SK-N-SH (cell line): ENCODE measurements at regions not wholly inside any gene's neighbourhood (a gene's known extent, or its start where the extent isn't known, plus 50 kb on each side); places are given as distances from the start of the nearest gene placed in this dataset.

Source experiments
- CTCF ChIA-PET: fragments of 300-600, 350-600 bp; formaldehyde crosslinking; extraction: SDS; loops from one replicate; lab custom pipeline; 2021; lab: Yijun Ruan, JAX
- POLR2A ChIA-PET: fragments of 350-600 bp; sonication (Branson Sonifier 250); formaldehyde crosslinking; extraction: SDS; loops from one replicate; lab custom pipeline; 2020; ENCODE audit warnings: antibody characterized with exemption, inconsistent platforms; lab: Yijun Ruan, JAX
- DNase-seq: peaks from one replicate; pipeline ENCODE4 v3.0.0; 2012
- H2AFZ ChIP-seq: fragments of 200-600 bp; sonication (generic); 2 replicates; pipeline ENCODE4 v1.8.1; 2016; ENCODE audit warnings: antibody characterized with exemption, mild to moderate bottlenecking, low read depth
- H3F3A ChIP-seq: fragments of 200-600 bp; sonication (generic); replicated peaks from 2 replicates; pipeline ENCODE3; 2016; ENCODE audit warnings: antibody characterized with exemption, mild to moderate bottlenecking; ENCODE audit not compliant: insufficient read depth
- H3K27ac ChIP-seq, 2 experiments: fragments of 200-500 bp in 1 of 2; fragments of 200-600 bp in 1 of 2; sonication (Bioruptor generic) in 1 of 2; sonication (generic), shearing (Covaris generic) in 1 of 2; 2 replicates each; pipeline versions ENCODE4 v1.5.1 to v1.6.1; 2014 to 2016; ENCODE audit warnings: low read depth in 2 of 2, inconsistent platforms in 1 of 2, low read length in 1 of 2, mild to moderate bottlenecking in 1 of 2, mixed read lengths in 1 of 2
- H3K27me3 ChIP-seq: fragments of 200-600 bp; sonication (generic), shearing (Covaris generic); 2 replicates; pipeline ENCODE4 v1.6.1; 2016; ENCODE audit warnings: mixed run types; ENCODE audit not compliant: insufficient read depth
- H3K36me3 ChIP-seq, 2 experiments: fragments of 200-500 bp in 1 of 2; fragments of 200-600 bp in 1 of 2; sonication (Bioruptor generic) in 1 of 2; sonication (generic) in 1 of 2; replicated peaks in 1 of 2; 2 replicates each; pipeline versions ENCODE3 to v1.5.1; 2014 to 2016; ENCODE audit warnings: low read length in 1 of 2, mild to moderate bottlenecking in 1 of 2; ENCODE audit not compliant: insufficient read depth in 2 of 2, control insufficient read depth in 1 of 2
- H3K4me1 ChIP-seq, 2 experiments: fragments of 200-500 bp in 1 of 2; fragments of 200-600 bp in 1 of 2; sonication (Bioruptor generic) in 1 of 2; sonication (generic), shearing (Covaris generic) in 1 of 2; 2 replicates each; pipeline versions ENCODE4 v1.5.1 to v1.6.1; 2014 to 2016; ENCODE audit warnings: low read depth in 1 of 2, low read length in 1 of 2, mixed run types in 1 of 2; ENCODE audit not compliant: insufficient read depth in 2 of 2, control insufficient read depth in 1 of 2
- H3K4me2 ChIP-seq: fragments of 200-600 bp; sonication (generic), shearing (Covaris generic); 2 replicates; pipeline ENCODE4 v1.6.1; 2017; ENCODE audit warnings: mixed run types
- H3K4me3 ChIP-seq, 2 experiments: fragments of 200-500 bp in 1 of 2; fragments of 200-600 bp in 1 of 2; sonication (Bioruptor generic) in 1 of 2; sonication (generic), shearing (Covaris generic) in 1 of 2; 2 replicates each; pipeline versions ENCODE4 v1.5.1 to v1.8.1; 2014 to 2016; ENCODE audit warnings: low read depth in 2 of 2, inconsistent platforms in 1 of 2, low read length in 1 of 2, mild to moderate bottlenecking in 1 of 2, mixed read lengths in 1 of 2, moderate library complexity in 1 of 2
- H3K79me2 ChIP-seq: fragments of 200-600 bp; sonication (generic); 2 replicates; pipeline ENCODE4 v1.8.1; 2017; ENCODE audit warnings: mild to moderate bottlenecking; ENCODE audit not compliant: insufficient read depth
- H3K9ac ChIP-seq: fragments of 200-600 bp; sonication (generic); 2 replicates; pipeline ENCODE4 v1.6.1; 2017; ENCODE audit warnings: mixed run types
- H3K9me2 ChIP-seq: fragments of 200-600 bp; sonication (generic); 2 replicates; pipeline ENCODE4 v1.6.1; 2017; ENCODE audit warnings: mixed run types
- H3K9me3 ChIP-seq: fragments of 200-600 bp; sonication (generic); 2 replicates; pipeline ENCODE4 v1.6.1; 2017; ENCODE audit warnings: mixed run types, mild to moderate bottlenecking, moderate library complexity
- H4K20me1 ChIP-seq: fragments of 200-600 bp; sonication (generic); 2 replicates; pipeline ENCODE4 v1.6.1; 2017; ENCODE audit warnings: mild to moderate bottlenecking, mixed run types; ENCODE audit not compliant: insufficient read depth
- CHD2 ChIP-seq: fragments of 150-350 bp; IDR thresholded peaks from 2 replicates; pipeline ENCODE4 v1.6.1; 2018; ENCODE audit warnings: low read length; ENCODE audit not compliant: partially characterized antibody
- EZH2phosphoT487 ChIP-seq: fragments of 200-600 bp; sonication (generic); IDR thresholded peaks from 2 replicates; pipeline ENCODE4 v1.6.1; 2017; ENCODE audit warnings: low read depth, mixed run types, mild to moderate bottlenecking, antibody characterized with exemption, moderate library complexity, borderline replicate concordance
- FOXJ3 ChIP-seq: sonication (generic); formaldehyde crosslinking; IDR thresholded peaks from 2 replicates; pipeline ENCODE4 v1.5.1; 2020; ENCODE audit warnings: mild to moderate bottlenecking, missing genetic modification reagents
- FOXM1 ChIP-seq: IDR thresholded peaks from 2 replicates; pipeline ENCODE4 v1.4.0; 2012; ENCODE audit warnings: low read depth, mild to moderate bottlenecking
- GABPA ChIP-seq: IDR thresholded peaks from 2 replicates; pipeline ENCODE4 v1.4.0; 2012; ENCODE audit warnings: low read depth, mild to moderate bottlenecking
- GATA2 ChIP-seq: sonication (generic); formaldehyde crosslinking; IDR thresholded peaks from 2 replicates; pipeline ENCODE4 v1.5.0; 2020; ENCODE audit warnings: mild to moderate bottlenecking, missing genetic modification reagents
- MAX ChIP-seq: IDR thresholded peaks from 2 replicates; pipeline ENCODE4 v1.4.0; 2012; ENCODE audit warnings: low read depth
- MEF2A ChIP-seq: IDR thresholded peaks from 2 replicates; pipeline ENCODE4 v1.4.0; 2012; ENCODE audit warnings: low read depth, borderline replicate concordance
- NFIC ChIP-seq: IDR thresholded peaks from 2 replicates; pipeline ENCODE4 v1.4.0; 2012; ENCODE audit warnings: borderline replicate concordance
- NRF1 ChIP-seq: IDR thresholded peaks from 2 replicates; pipeline ENCODE4 v1.6.1; 2012; ENCODE audit warnings: low read depth, mild to moderate bottlenecking, low read length
- PBX3 ChIP-seq: IDR thresholded peaks from 2 replicates; pipeline ENCODE4; 2012
- POLR2AphosphoS5 ChIP-seq: IDR thresholded peaks from 2 replicates; pipeline ENCODE4 v1.6.1; 2012; ENCODE audit warnings: low read depth, low read length
- RAD21 ChIP-seq: IDR thresholded peaks from 2 replicates; pipeline ENCODE4 v1.6.1; 2012; ENCODE audit warnings: mild to moderate bottlenecking, low read length
- RXRA ChIP-seq: IDR thresholded peaks from 2 replicates; pipeline ENCODE4 v1.4.0; 2012; ENCODE audit warnings: low read depth, mild to moderate bottlenecking, borderline replicate concordance
- SIN3A ChIP-seq: IDR thresholded peaks from 2 replicates; pipeline ENCODE4 v1.6.1; 2012; ENCODE audit warnings: low read depth, mild to moderate bottlenecking, low read length, moderate library complexity, borderline replicate concordance
- TAF1 ChIP-seq: IDR thresholded peaks from 2 replicates; pipeline ENCODE4 v1.6.1; 2012; ENCODE audit warnings: low read depth, mild to moderate bottlenecking, low read length, moderate library complexity, borderline replicate concordance
- TCF12 ChIP-seq: IDR thresholded peaks from 2 replicates; pipeline ENCODE4 v1.4.0; 2012
- USF2 ChIP-seq: fragments of 150-350 bp; IDR thresholded peaks from 2 replicates; pipeline ENCODE4 v1.6.1; 2017; ENCODE audit warnings: antibody characterized with exemption, low read length, low read depth, borderline replicate concordance
- WGBS: methylation state at CpG from one replicate; pipeline ENCODE4 v1.1.6; 2017; ENCODE audit warnings: low lambda C conversion rate; 5-methylcytosine and 5-hydroxymethylcytosine counted together
- TF ChIP-seq, protein P1 (sequence below): fragments of 200-600 bp; sonication (generic); IDR thresholded peaks from 2 replicates; pipeline ENCODE4 v1.6.1; 2017; ENCODE audit warnings: antibody characterized with exemption, mild to moderate bottlenecking, moderate library complexity

- DNase-seq, result no peak
- H3K9me2 ChIP-seq, result no peaks in the 10 kb centered on the region
- TF ChIP-seq RAD21 (no peak), RXRA (no peak), TAF1 (no peak), CHD2 (no peak), TCF12 (no peak), NRF1 (no peak), MEF2A (no peak), POLR2AphosphoS5 (no peak), GATA2 (CRISPR knock-in tag) (no peak), USF2 (no peak), PBX3 (no peak), FOXJ3 (no peak), SIN3A (no peak), GABPA (no peak), EZH2phosphoT487 (no peak), MAX (no peak), NFIC (no peak), FOXM1 (no peak)
- TF ChIP-seq, protein P1, sequence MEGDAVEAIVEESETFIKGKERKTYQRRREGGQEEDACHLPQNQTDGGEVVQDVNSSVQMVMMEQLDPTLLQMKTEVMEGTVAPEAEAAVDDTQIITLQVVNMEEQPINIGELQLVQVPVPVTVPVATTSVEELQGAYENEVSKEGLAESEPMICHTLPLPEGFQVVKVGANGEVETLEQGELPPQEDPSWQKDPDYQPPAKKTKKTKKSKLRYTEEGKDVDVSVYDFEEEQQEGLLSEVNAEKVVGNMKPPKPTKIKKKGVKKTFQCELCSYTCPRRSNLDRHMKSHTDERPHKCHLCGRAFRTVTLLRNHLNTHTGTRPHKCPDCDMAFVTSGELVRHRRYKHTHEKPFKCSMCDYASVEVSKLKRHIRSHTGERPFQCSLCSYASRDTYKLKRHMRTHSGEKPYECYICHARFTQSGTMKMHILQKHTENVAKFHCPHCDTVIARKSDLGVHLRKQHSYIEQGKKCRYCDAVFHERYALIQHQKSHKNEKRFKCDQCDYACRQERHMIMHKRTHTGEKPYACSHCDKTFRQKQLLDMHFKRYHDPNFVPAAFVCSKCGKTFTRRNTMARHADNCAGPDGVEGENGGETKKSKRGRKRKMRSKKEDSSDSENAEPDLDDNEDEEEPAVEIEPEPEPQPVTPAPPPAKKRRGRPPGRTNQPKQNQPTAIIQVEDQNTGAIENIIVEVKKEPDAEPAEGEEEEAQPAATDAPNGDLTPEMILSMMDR, result no peak
- TF ChIP-seq, all 33 proteins: peak for 0
- Histone ChIP-seq H3K79me2 (no peaks in the 10 kb centered on the region), H3K4me1 (peaks cover 0 to 6% of the 10 kb centered on the region in 2 experiments; a peak in 2 of 4 replicates), H3K4me3 (no peak overlapping the region), H3F3A (peaks cover under 1% of the 10 kb centered on the region), H2AFZ (no peak overlapping the region), H3K4me2 (no peak overlapping the region), H3K9ac (no peak overlapping the region), H3K9me3 (no peaks in the 10 kb centered on the region), H3K27me3 (no peaks in the 10 kb centered on the region), H3K27ac (no peak overlapping the region), H3K36me3 (no peaks in the 10 kb centered on the region), H4K20me1 (no peaks in the 10 kb centered on the region)
- CTCF ChIA-PET, result no interaction called here
- WGBS, result 93% methylated on average over 3 of the region's 3 CpGs
- POLR2A ChIA-PET, result no interaction called here
These were observed 433.6 kb downstream of the DYNC2H1 start for GRCh38 chr11:103542851-103543250.
